Mucosa of rectum (tissue), 2 donors: ENCODE measurements at regions not wholly inside any gene's neighbourhood (a gene's known extent, or its start where the extent isn't known, plus 50 kb on each side); places are given as distances from the start of the nearest gene placed in this dataset.
"Not testable (repeated sequence)": the region's sequence is repeated elsewhere in the genome, so short reads cannot be mapped to it uniquely, and the experiment has no call there.

Experiments
- H3K27ac ChIP-seq, 2 donors: one replicate each; pipeline ENCODE4 v1.7.0; 2013; ENCODE audit warnings: inconsistent platforms in 2 of 2, low read depth in 2 of 2, low read length in 2 of 2
- H3K27me3 ChIP-seq, 2 donors: one replicate each; pipeline ENCODE4 v1.7.0; 2013; ENCODE audit warnings: low read length in 2 of 2; ENCODE audit not compliant: control insufficient read depth in 2 of 2, insufficient read depth in 2 of 2
- H3K36me3 ChIP-seq, 2 donors: one replicate each; pipeline ENCODE4 v1.7.0; 2013; ENCODE audit warnings: low read length in 2 of 2; ENCODE audit not compliant: control insufficient read depth in 2 of 2, insufficient read depth in 2 of 2
- H3K4me1 ChIP-seq, 2 donors: one replicate each; pipeline ENCODE4 v1.7.0; 2013; ENCODE audit warnings: low read length in 2 of 2, mild to moderate bottlenecking in 1 of 2; ENCODE audit not compliant: control insufficient read depth in 2 of 2, insufficient read depth in 2 of 2
- H3K4me3 ChIP-seq, 2 donors: one replicate each; pipeline ENCODE4 v1.7.0; 2013; ENCODE audit warnings: low read length in 2 of 2
- H3K9ac ChIP-seq, 2 donors: one replicate each; pipeline ENCODE4 v1.7.0; 2013; ENCODE audit warnings: low read length in 2 of 2, low read depth in 1 of 2, mild to moderate bottlenecking in 1 of 2
- H3K9me3 ChIP-seq, 2 donors: one replicate each; pipeline ENCODE4 v1.7.0; 2013; ENCODE audit warnings: low read length in 2 of 2; ENCODE audit not compliant: control insufficient read depth in 2 of 2
- donor health status: healthy.
- donor health status: Normal muscosa, but diverticular disease.

- not testable (repeated sequence) for H3K27me3 ChIP-seq, H3K9ac ChIP-seq, H3K27ac ChIP-seq, H3K4me3 ChIP-seq, H3K4me1 ChIP-seq, H3K36me3 ChIP-seq, H3K9me3 ChIP-seq
Observed at GRCh38 chr15:22196423-22196822, 116.1 kb downstream of the OR4M2 start.

- not testable (repeated sequence) for H3K9me3 ChIP-seq, H3K4me1 ChIP-seq, H3K27me3 ChIP-seq, H3K27ac ChIP-seq, H3K9ac ChIP-seq, H3K36me3 ChIP-seq, H3K4me3 ChIP-seq
Observed at GRCh38 chr15:22200417-22200816, 120.1 kb downstream of the OR4M2 start.

- H3K4me3 ChIP-seq, H3K36me3 ChIP-seq, H3K27me3 ChIP-seq, H3K9me3 ChIP-seq, H3K4me1 ChIP-seq, H3K27ac ChIP-seq, H3K9ac ChIP-seq: not testable (repeated sequence)
Observed at GRCh38 chr15:22201993-22202659, 121.8 kb downstream of the OR4M2 start.

GRCh38 chr15:22203208-22203607, 122.9 kb downstream of the OR4M2 start:
- H3K36me3 ChIP-seq, H3K9ac ChIP-seq, H3K4me1 ChIP-seq, H3K27ac ChIP-seq, H3K9me3 ChIP-seq, H3K27me3 ChIP-seq, H3K4me3 ChIP-seq: not testable (repeated sequence)

- not testable (repeated sequence) for H3K4me1 ChIP-seq, H3K4me3 ChIP-seq, H3K9me3 ChIP-seq, H3K9ac ChIP-seq, H3K27me3 ChIP-seq, H3K27ac ChIP-seq, H3K36me3 ChIP-seq
Observed at GRCh38 chr15:22209086-22209485, 128.8 kb downstream of the OR4M2 start.

GRCh38 chr15:22222596-22222995, 142.3 kb downstream of the OR4M2 start:
- H3K9me3 ChIP-seq, H3K27me3 ChIP-seq, H3K4me3 ChIP-seq, H3K4me1 ChIP-seq, H3K36me3 ChIP-seq, H3K27ac ChIP-seq, H3K9ac ChIP-seq: not testable (repeated sequence)

GRCh38 chr15:22224241-22224671, 143.9 kb downstream of the OR4M2 start:
- H3K27ac ChIP-seq, result no peak overlapping the region
- no peaks in the 10 kb centered on the region for H3K27me3 ChIP-seq
- no peaks in the 10 kb centered on the region for H3K36me3 ChIP-seq
- H3K9me3 ChIP-seq, result no peaks in the 10 kb centered on the region
- no peaks in the 10 kb centered on the region for H3K4me1 ChIP-seq
- no peak overlapping the region for H3K4me3 ChIP-seq
- no peak overlapping the region for H3K9ac ChIP-seq

GRCh38 chr15:22224961-22225360, 144.6 kb downstream of the OR4M2 start:
- H3K9me3 ChIP-seq, H3K9ac ChIP-seq, H3K36me3 ChIP-seq, H3K27me3 ChIP-seq, H3K27ac ChIP-seq, H3K4me1 ChIP-seq, H3K4me3 ChIP-seq: not testable (repeated sequence)

GRCh38 chr15:22226034-22226790, 145.9 kb downstream of the OR4M2 start:
- H3K4me1 ChIP-seq, result no peaks in the 10 kb centered on the region
- no peaks in the 10 kb centered on the region for H3K36me3 ChIP-seq
- no peak overlapping the region for H3K9ac ChIP-seq
- no peak overlapping the region for H3K4me3 ChIP-seq
- H3K9me3 ChIP-seq, result no peaks in the 10 kb centered on the region
- H3K27me3 ChIP-seq, result no peaks in the 10 kb centered on the region
- H3K27ac ChIP-seq, result no peak overlapping the region

- no peaks in the 10 kb centered on the region for H3K9me3 ChIP-seq
- H3K27me3 ChIP-seq, result no peaks in the 10 kb centered on the region
- H3K36me3 ChIP-seq, result no peaks in the 10 kb centered on the region
Observed at GRCh38 chr15:22227411-22228100, 147.2 kb downstream of the OR4M2 start.

More at GRCh38 chr15:22227411-22228100, 147.2 kb downstream of the OR4M2 start:
- Histone ChIP-seq H3K4me1 (no peaks in the 10 kb centered on the region), H3K27ac (no peak overlapping the region), H3K9ac (no peak overlapping the region), H3K4me3 (no peak overlapping the region)
